Tibial nerve (tissue), 4 donors: ENCODE measurements at regions not wholly inside any gene's neighbourhood (a gene's known extent, or its start where the extent isn't known, plus 50 kb on each side); places are given as distances from the start of the nearest gene placed in this dataset.

Experiments
- DNase-seq, 2 donors: peaks; one replicate each; pipeline ENCODE4 v3.0.0-alpha.2; 2019; ENCODE audit warnings: low spot score in 2 of 2
- H3K27ac ChIP-seq, 4 donors: fragments of 200-600 bp; sonication (generic) in 3 of 4; one replicate each; pipeline ENCODE4 v1.5.1; 2017 to 2019; ENCODE audit warnings: mild to moderate bottlenecking in 1 of 4
- H3K27me3 ChIP-seq, 2 donors: fragments of 200-600 bp; sonication (generic) in 1 of 2; one replicate each; pipeline versions ENCODE4 v1.5.1 to v1.6.0; 2017 to 2019
- H3K36me3 ChIP-seq, 3 donors: fragments of 200-600 bp; sonication (generic); one replicate each; pipeline ENCODE4 v1.5.1; 2018 to 2019
- H3K4me1 ChIP-seq, 4 donors: fragments of 200-600 bp; sonication (generic) in 3 of 4; one replicate each; pipeline ENCODE4 v1.5.1; 2017 to 2019
- H3K4me3 ChIP-seq, 4 donors: fragments of 200-600 bp; sonication (generic) in 3 of 4; one replicate each; pipeline ENCODE4 v1.5.1; 2017 to 2019; ENCODE audit warnings: mild to moderate bottlenecking in 1 of 4, moderate library complexity in 1 of 4
- H3K9me3 ChIP-seq, 4 donors: fragments of 200-600 bp; sonication (generic) in 3 of 4; one replicate each; pipeline ENCODE4 v1.5.1; 2017 to 2019
- CTCF ChIP-seq, 5 experiments: fragments of 200-600 bp in 3 of 5; fragments of 450-650 bp in 2 of 5; sonication (generic) in 3 of 5; IDR thresholded peaks; one replicate each; pipeline ENCODE4 v1.5.1; 2016 to 2019; ENCODE audit warnings: antibody characterized with exemption in 5 of 5, mild to moderate bottlenecking in 3 of 5, moderate library complexity in 2 of 5
- EP300 ChIP-seq, 2 donors: sonication (generic); formaldehyde crosslinking; IDR thresholded peaks; one replicate each; pipeline ENCODE4 v1.6.1; 2017; ENCODE audit warnings: antibody characterized with exemption in 2 of 2, mild to moderate bottlenecking in 1 of 2
- POLR2A ChIP-seq, 2 donors: fragments of 450-650 bp; IDR thresholded peaks; one replicate each; pipeline ENCODE4 v1.6.1; 2017; ENCODE audit warnings: antibody characterized with exemption in 2 of 2, mild to moderate bottlenecking in 2 of 2, moderate library complexity in 2 of 2
- WGBS, 2 donors: methylation state at CpG; one replicate each; pipeline ENCODE4 v1.1.5; 2018; 5-methylcytosine and 5-hydroxymethylcytosine counted together

GRCh38 chr5:160950311-160950710 lies 98.3 kb upstream of the ATP10B start:
- Histone ChIP-seq H3K27ac (no peak overlapping the region), H3K9me3 (peaks cover 0 to 10% (median 0%) of the 10 kb centered on the region in 4 donors), H3K4me1 (no peaks in the 10 kb centered on the region), H3K36me3 (no peaks in the 10 kb centered on the region), H3K27me3 (no peaks in the 10 kb centered on the region), H3K4me3 (no peak overlapping the region)
- 43 to 61% methylated on average over 2 of the region's 2 CpGs for WGBS, 2 donors
- TF ChIP-seq CTCF (IDR thresholded peaks at IDR 0.05) = no peak
- TF ChIP-seq EP300 (IDR thresholded peaks at IDR 0.05) = no peak
- no peak for DNase-seq

- no peaks in the 10 kb centered on the region for H3K4me1 ChIP-seq
- H3K36me3 ChIP-seq = no peaks in the 10 kb centered on the region
- H3K9me3 ChIP-seq = peaks cover 0 to 5% (median 0%) of the 10 kb centered on the region in 4 donors
- DNase-seq = no peak
- 85 to 90% methylated on average over 5 of the region's 5 CpGs for WGBS, 2 donors
- no peaks in the 10 kb centered on the region for H3K27me3 ChIP-seq
- H3K27ac ChIP-seq = no peak overlapping the region
- H3K4me3 ChIP-seq = no peak overlapping the region
- no peak for TF ChIP-seq POLR2A (IDR thresholded peaks at IDR 0.05)
- TF ChIP-seq EP300 (IDR thresholded peaks at IDR 0.05) = no peak
- no peak for TF ChIP-seq CTCF (IDR thresholded peaks at IDR 0.05)
Observed at GRCh38 chr5:160940725-160941124, 88.7 kb upstream of the ATP10B start.

GRCh38 chr5:160938532-160938931 lies 86.5 kb upstream of the ATP10B start:
- Histone ChIP-seq H3K4me1 (no peaks in the 10 kb centered on the region), H3K27ac (no peak overlapping the region), H3K9me3 (peaks cover 0 to 5% (median 0%) of the 10 kb centered on the region in 4 donors), H3K4me3 (no peak overlapping the region), H3K36me3 (no peaks in the 10 kb centered on the region), H3K27me3 (no peaks in the 10 kb centered on the region)
- DNase-seq = no peak
- 67 to 74% methylated on average over 4 of the region's 4 CpGs for WGBS, 2 donors
- TF ChIP-seq POLR2A (IDR thresholded peaks at IDR 0.05) (no peak), CTCF (IDR thresholded peaks at IDR 0.05) (no peak), EP300 (IDR thresholded peaks at IDR 0.05) (peak in 1 of 2 donors; percentile 22)

- no peak for TF ChIP-seq EP300 (IDR thresholded peaks at IDR 0.05)
- TF ChIP-seq POLR2A (IDR thresholded peaks at IDR 0.05) = no peak
- no peak for TF ChIP-seq CTCF (IDR thresholded peaks at IDR 0.05)
- Histone ChIP-seq H3K27me3 (no peaks in the 10 kb centered on the region), H3K4me1 (no peaks in the 10 kb centered on the region), H3K27ac (no peak overlapping the region), H3K4me3 (no peak overlapping the region), H3K9me3 (peaks cover 0 to 4% (median 0%) of the 10 kb centered on the region in 4 donors), H3K36me3 (no peaks in the 10 kb centered on the region)
- WGBS, 2 donors = 95 to 96% methylated on average over 6 of the region's 6 CpGs
- no peak for DNase-seq
Observed at GRCh38 chr5:160937570-160937969, 85.6 kb upstream of the ATP10B start.

GRCh38 chr5:160935776-160936175 lies 83.8 kb upstream of the ATP10B start:
- Histone ChIP-seq H3K27me3 (no peaks in the 10 kb centered on the region), H3K4me3 (no peak overlapping the region), H3K36me3 (no peaks in the 10 kb centered on the region), H3K9me3 (no peaks in the 10 kb centered on the region), H3K4me1 (peaks cover 0 to 2% (median 0%) of the 10 kb centered on the region in 4 donors), H3K27ac (no peak overlapping the region)
- no peak for TF ChIP-seq EP300 (IDR thresholded peaks at IDR 0.05)
- no peak for TF ChIP-seq POLR2A (IDR thresholded peaks at IDR 0.05)
- TF ChIP-seq CTCF (IDR thresholded peaks at IDR 0.05) = no peak
- WGBS, 2 donors = 91 to 92% methylated on average over 5 of the region's 5 CpGs
- DNase-seq = no peak
